GM19035 (cell line): ENCODE measurements at regions not wholly inside any gene's neighbourhood (a gene's known extent, or its start where the extent isn't known, plus 50 kb on each side); places are given as distances from the start of the nearest gene placed in this dataset.

Experiments used
- ATAC-seq: cut with Tn5 transposase; IDR thresholded peaks from one replicate; pipeline ENCODE4 v1.9.1; 2021; ENCODE audit not compliant: unreplicated experiment

- ATAC-seq, result no peak
Measured at GRCh38 chr6:164838068-164838615, 471.3 kb downstream of the C6orf118 start.

GRCh38 chr6:164836486-164836885, 472.9 kb downstream of the C6orf118 start:
- ATAC-seq, result no peak

GRCh38 chr6:164832410-164832809, 477.0 kb downstream of the C6orf118 start:
- no peak for ATAC-seq

- ATAC-seq, result no peak
Measured at GRCh38 chr6:164827537-164827936, 481.9 kb downstream of the C6orf118 start.

GRCh38 chr6:164826831-164827468, 482.5 kb downstream of the C6orf118 start:
- ATAC-seq, result no peak

- ATAC-seq, result no peak
Measured at GRCh38 chr6:164825386-164825785, 484.0 kb downstream of the C6orf118 start.

GRCh38 chr6:164817662-164818061, 491.7 kb downstream of the C6orf118 start:
- no peak for ATAC-seq

- no peak for ATAC-seq
Measured at GRCh38 chr6:164812706-164813105, 496.7 kb downstream of the C6orf118 start.

- no peak for ATAC-seq
Measured at GRCh38 chr6:164807125-164807524, 502.3 kb downstream of the C6orf118 start.

GRCh38 chr6:164795056-164795815, 514.2 kb downstream of the C6orf118 start:
- no peak for ATAC-seq

GRCh38 chr6:164792666-164793065, 516.7 kb downstream of the C6orf118 start:
- no peak for ATAC-seq

- no peak for ATAC-seq
Measured at GRCh38 chr6:164791498-164791897, 517.9 kb downstream of the C6orf118 start.

- ATAC-seq, result no peak
Measured at GRCh38 chr6:164763788-164764187, 545.6 kb downstream of the C6orf118 start.

- no peak for ATAC-seq
Measured at GRCh38 chr6:164757451-164757850, 552.0 kb downstream of the C6orf118 start.

- no peak for ATAC-seq
Measured at GRCh38 chr6:164756723-164757122, 552.7 kb downstream of the C6orf118 start.

- ATAC-seq, result no peak
Measured at GRCh38 chr6:164756142-164756541, 553.3 kb downstream of the C6orf118 start.

GRCh38 chr6:164753517-164753916, 555.9 kb downstream of the C6orf118 start:
- no peak for ATAC-seq

GRCh38 chr6:164751395-164751794, 558.0 kb downstream of the C6orf118 start:
- ATAC-seq, result no peak

GRCh38 chr6:164750128-164750527, 559.3 kb downstream of the C6orf118 start:
- ATAC-seq, result no peak

- no peak for ATAC-seq
Measured at GRCh38 chr6:164749221-164750064, 560.0 kb downstream of the C6orf118 start.

GRCh38 chr6:164744301-164744700, 565.1 kb downstream of the C6orf118 start:
- no peak for ATAC-seq
